ENCODE measurements at regions not wholly inside any gene's neighbourhood (a gene's known extent, or its start where the extent isn't known, plus 50 kb on each side); places are given as distances from the start of the nearest gene placed in this dataset.

DNA sequence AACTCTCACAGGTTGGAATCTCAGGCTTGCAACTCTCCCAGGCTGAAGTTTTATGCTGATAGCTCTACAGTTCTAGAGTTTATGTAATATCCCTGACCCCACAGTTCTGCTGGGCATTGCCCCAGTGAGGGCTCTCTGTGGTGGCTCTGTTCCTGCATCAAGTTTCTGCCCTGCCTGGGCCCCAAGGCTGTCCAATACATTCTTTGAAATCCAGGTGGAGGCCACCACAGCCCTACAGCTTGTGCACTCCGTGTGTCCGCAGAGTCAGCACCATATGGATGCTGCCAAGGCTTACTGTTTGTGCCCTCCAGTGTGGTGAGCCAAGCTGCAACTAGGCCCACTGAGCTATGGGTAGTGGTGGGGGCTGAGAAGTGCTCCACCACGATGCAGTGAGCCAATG, 1141.2 kb upstream of the EPHA6 start:
- H3K27me3 ChIP-seq = no peaks in the 10 kb centered on the region
- H3K9me3 ChIP-seq (ENCODE audit: low read depth) = no peaks in the 10 kb centered on the region
- H3K36me3 ChIP-seq = no peaks in the 10 kb centered on the region
- H3K4me3 ChIP-seq = no peak overlapping the region
- no peak for DNase-seq (ENCODE audit: low read depth in 1 of 2, low spot score in 1 of 2)
- H3K4me1 ChIP-seq (ENCODE audit: low read depth) = no peaks in the 10 kb centered on the region
- TF ChIP-seq, protein P1, sequence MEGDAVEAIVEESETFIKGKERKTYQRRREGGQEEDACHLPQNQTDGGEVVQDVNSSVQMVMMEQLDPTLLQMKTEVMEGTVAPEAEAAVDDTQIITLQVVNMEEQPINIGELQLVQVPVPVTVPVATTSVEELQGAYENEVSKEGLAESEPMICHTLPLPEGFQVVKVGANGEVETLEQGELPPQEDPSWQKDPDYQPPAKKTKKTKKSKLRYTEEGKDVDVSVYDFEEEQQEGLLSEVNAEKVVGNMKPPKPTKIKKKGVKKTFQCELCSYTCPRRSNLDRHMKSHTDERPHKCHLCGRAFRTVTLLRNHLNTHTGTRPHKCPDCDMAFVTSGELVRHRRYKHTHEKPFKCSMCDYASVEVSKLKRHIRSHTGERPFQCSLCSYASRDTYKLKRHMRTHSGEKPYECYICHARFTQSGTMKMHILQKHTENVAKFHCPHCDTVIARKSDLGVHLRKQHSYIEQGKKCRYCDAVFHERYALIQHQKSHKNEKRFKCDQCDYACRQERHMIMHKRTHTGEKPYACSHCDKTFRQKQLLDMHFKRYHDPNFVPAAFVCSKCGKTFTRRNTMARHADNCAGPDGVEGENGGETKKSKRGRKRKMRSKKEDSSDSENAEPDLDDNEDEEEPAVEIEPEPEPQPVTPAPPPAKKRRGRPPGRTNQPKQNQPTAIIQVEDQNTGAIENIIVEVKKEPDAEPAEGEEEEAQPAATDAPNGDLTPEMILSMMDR (IDR thresholded peaks at IDR 0.05; ENCODE audit: low read depth, low read length) = no peak
- no peak overlapping the region for H3K27ac ChIP-seq

DNA sequence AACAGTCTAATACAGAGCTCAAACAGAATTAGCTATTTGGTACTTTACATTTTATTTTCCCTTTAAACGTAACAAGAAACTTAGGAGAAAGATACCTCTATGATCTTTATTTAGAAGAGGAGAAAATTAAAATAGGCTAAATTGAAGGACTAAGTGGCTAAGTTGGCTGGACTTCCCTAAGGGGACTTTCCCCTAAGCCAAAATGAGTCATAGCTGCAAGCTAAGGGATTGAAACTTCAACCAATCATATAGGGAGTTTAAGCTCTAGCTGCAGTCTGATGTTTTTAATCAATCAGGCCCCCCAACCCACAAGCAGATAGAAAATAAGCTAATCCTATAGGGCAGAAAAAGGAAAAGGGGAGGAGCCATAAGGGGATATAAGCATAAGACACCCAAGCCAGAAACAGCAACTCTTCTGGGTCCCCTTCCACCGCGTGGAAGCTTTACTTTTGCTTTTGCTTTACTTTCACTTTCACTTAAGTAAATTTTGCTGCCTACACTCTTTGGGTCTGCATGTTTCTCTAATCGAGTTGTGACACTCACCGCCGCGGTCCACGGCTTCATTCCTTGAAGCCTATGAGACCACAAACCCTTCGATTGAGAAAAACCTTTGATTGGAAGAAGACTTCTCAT, 1108.5 kb upstream of the EPHA6 start:
- H3K4me3 ChIP-seq = no peak overlapping the region
- no peak overlapping the region for H3K27ac ChIP-seq
- H3K9me3 ChIP-seq (ENCODE audit: low read depth) = no peaks in the 10 kb centered on the region
- H3K4me1 ChIP-seq (ENCODE audit: low read depth) = no peaks in the 10 kb centered on the region
- no peaks in the 10 kb centered on the region for H3K27me3 ChIP-seq
- TF ChIP-seq, protein P1 (IDR thresholded peaks at IDR 0.05; ENCODE audit: low read depth, low read length) = no peak
- no peak for DNase-seq (ENCODE audit: low read depth in 1 of 2, low spot score in 1 of 2)
- no peaks in the 10 kb centered on the region for H3K36me3 ChIP-seq

DNA sequence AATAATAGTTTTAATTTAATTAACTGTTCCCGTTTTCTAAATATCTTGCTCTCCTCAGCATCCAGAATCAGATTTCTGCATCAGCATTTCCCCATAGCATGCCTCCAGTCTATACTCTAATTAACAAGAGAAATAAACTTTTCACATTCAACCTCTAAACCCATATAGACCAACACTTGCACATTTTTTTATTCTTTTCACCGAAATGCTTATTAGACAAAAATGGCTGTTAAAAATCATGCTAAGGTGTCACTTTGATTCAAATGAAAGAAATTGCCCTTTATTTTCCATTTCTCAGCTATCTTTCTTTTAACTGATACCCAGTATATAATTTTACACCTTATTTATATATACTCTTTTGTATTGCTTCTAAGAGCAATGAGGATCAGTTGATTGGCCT, 1107.1 kb upstream of the EPHA6 start:
- TF ChIP-seq, protein P1 (IDR thresholded peaks at IDR 0.05; ENCODE audit: low read depth, low read length) = no peak
- no peaks in the 10 kb centered on the region for H3K36me3 ChIP-seq
- no peaks in the 10 kb centered on the region for H3K9me3 ChIP-seq (ENCODE audit: low read depth)
- no peak for DNase-seq (ENCODE audit: low read depth in 1 of 2, low spot score in 1 of 2)
- no peaks in the 10 kb centered on the region for H3K4me1 ChIP-seq (ENCODE audit: low read depth)
- no peak overlapping the region for H3K4me3 ChIP-seq
- H3K27ac ChIP-seq = no peak overlapping the region
- no peaks in the 10 kb centered on the region for H3K27me3 ChIP-seq

DNA sequence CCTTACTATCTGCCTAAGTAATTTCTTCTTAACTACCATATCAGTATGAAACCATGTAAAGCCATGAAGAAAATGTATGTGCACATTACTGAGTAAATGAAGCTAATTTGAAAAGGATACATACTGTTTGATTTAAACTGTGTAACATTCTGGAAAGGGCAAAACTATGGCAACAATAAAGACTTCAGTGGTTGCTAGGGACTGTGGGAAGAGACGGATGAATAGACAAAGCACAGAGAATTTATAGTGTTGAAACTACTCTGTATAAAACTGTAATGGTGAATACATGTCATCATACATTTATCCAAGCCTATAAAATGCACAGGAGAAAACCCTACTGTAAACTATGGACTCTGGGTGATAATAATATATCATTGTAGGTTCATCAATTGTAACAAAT, 1103.7 kb upstream of the EPHA6 start:
- TF ChIP-seq, protein P1 (IDR thresholded peaks at IDR 0.05; ENCODE audit: low read depth, low read length) = no peak
- H3K4me3 ChIP-seq = no peak overlapping the region
- no peak for DNase-seq (ENCODE audit: low read depth in 1 of 2, low spot score in 1 of 2)
- H3K9me3 ChIP-seq (ENCODE audit: low read depth) = no peaks in the 10 kb centered on the region
- H3K4me1 ChIP-seq (ENCODE audit: low read depth) = no peaks in the 10 kb centered on the region
- H3K36me3 ChIP-seq = no peaks in the 10 kb centered on the region
- no peaks in the 10 kb centered on the region for H3K27me3 ChIP-seq
- H3K27ac ChIP-seq = no peak overlapping the region

DNA sequence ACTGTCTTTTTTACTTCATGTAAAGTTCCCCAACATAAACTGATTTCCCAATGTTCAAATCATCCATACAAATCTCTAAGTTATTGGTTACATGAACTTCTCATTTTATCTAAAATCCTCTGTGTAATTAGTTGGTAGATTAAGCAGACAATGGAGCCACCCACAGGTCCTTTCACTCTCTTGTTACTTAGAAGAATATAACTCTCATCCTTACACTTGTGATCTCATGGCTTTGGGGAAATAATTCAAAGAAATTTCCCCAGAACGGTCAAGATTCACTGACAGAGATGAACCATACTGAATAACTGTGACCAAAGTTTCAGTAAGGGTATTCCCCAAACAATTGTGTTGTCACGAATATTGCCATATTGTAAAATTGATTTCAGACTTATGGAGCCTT, 1102.6 kb upstream of the EPHA6 start:
- Histone ChIP-seq H3K27me3 (no peaks in the 10 kb centered on the region), H3K27ac (no peak overlapping the region), H3K36me3 (no peaks in the 10 kb centered on the region), H3K9me3 (ENCODE audit: low read depth) (no peaks in the 10 kb centered on the region), H3K4me1 (ENCODE audit: low read depth) (no peaks in the 10 kb centered on the region), H3K4me3 (no peak overlapping the region)
- TF ChIP-seq, protein P1 (IDR thresholded peaks at IDR 0.05; ENCODE audit: low read depth, low read length) = no peak
- DNase-seq (ENCODE audit: low read depth in 1 of 2, low spot score in 1 of 2) = no peak

Measured in cardiac muscle cell (in vitro differentiated cells and primary cell).